K562 (cell line): ENCODE measurements at regions not wholly inside any gene's neighbourhood (a gene's known extent, or its start where the extent isn't known, plus 50 kb on each side); places are given as distances from the start of the nearest gene placed in this dataset.

Source experiments
- ATAC-seq: fragments of 200-7000 bp; cut with Tn5 transposase; 3 replicates; pipeline ENCODE4 v1.9.1; 2020; ENCODE audit warnings: moderate library complexity
- BruUV-seq: library from RNA; stranded (reverse); fragments of 400-500 nt; replicated peaks from 2 replicates; lab custom pipeline; 2021; lab: Mats Ljungman, UMichigan
- CTCF ChIA-PET: fragments of 300-600 bp; formaldehyde crosslinking; extraction: SDS; loops from one replicate; lab custom pipeline; 2021; ENCODE audit warnings: low intra/inter-chr PET ratio; lab: Yijun Ruan, JAX
- POLR2A ChIA-PET: fragments of 300-600, 350-650 bp; sonication (Branson Sonifier 250); formaldehyde crosslinking; extraction: SDS; loops from one replicate; lab custom pipeline; 2021; ENCODE audit warnings: antibody characterized with exemption, inconsistent platforms; lab: Yijun Ruan, JAX
- DNase-seq, 4 experiments: peaks; one replicate each; pipeline versions ENCODE4 v3.0.0 to v3.0.0-alpha.2; 2011 to 2018; ENCODE audit warnings: low spot score in 3 of 4, mixed read lengths in 3 of 4; ENCODE audit errors: extremely low read depth in 1 of 4
- FAIRE-seq: peaks from 2 replicates; lab custom pipeline; 2011; peaks lifted over from hg19 to GRCh38; lab: Jason Lieb, UNC
- H2AFZ ChIP-seq: 2 replicates; pipeline ENCODE4 v1.6.0; 2011; ENCODE audit warnings: low read depth, low read length, control low read depth, inconsistent platforms
- H3K27ac ChIP-seq: fragments of 200-600 bp; 3 replicates; pipeline ENCODE4 v1.8.0; 2011; ENCODE audit warnings: low read depth, mild to moderate bottlenecking, control low read depth, inconsistent platforms, low read length, moderate library complexity, mixed read lengths; ENCODE audit errors: extremely low read depth
- H3K27me3 ChIP-seq, 2 experiments: fragments of 300-600 bp in 1 of 2; 2 replicates in 1 of 2; 3 replicates in 1 of 2; pipeline versions ENCODE4 v1.6.0 to v1.8.0; 2011; ENCODE audit warnings: inconsistent platforms in 2 of 2, low read length in 2 of 2, mild to moderate bottlenecking in 1 of 2, mixed read lengths in 1 of 2, moderate library complexity in 1 of 2; ENCODE audit not compliant: control insufficient read depth in 2 of 2, insufficient read depth in 2 of 2
- H3K36me3 ChIP-seq: fragments of 300-600 bp; 3 replicates; pipeline ENCODE4 v1.8.0; 2011; ENCODE audit warnings: mild to moderate bottlenecking, low read length, inconsistent platforms; ENCODE audit not compliant: control insufficient read depth, insufficient read depth
- H3K4me1 ChIP-seq, 2 experiments: fragments of 200-600 bp in 1 of 2; replicated peaks in 1 of 2; 2 replicates in 1 of 2; 3 replicates in 1 of 2; pipeline versions ENCODE4 v1.5.1 to v1.8.0; 2011; ENCODE audit warnings: inconsistent platforms in 2 of 2, low read length in 2 of 2, mild to moderate bottlenecking in 1 of 2, mixed read lengths in 1 of 2, moderate library complexity in 1 of 2; ENCODE audit not compliant: control insufficient read depth in 2 of 2, insufficient read depth in 2 of 2
- H3K4me2 ChIP-seq: 2 replicates; pipeline ENCODE4 v1.6.1; 2011; ENCODE audit warnings: low read length, control low read depth, inconsistent platforms, mixed read lengths; ENCODE audit not compliant: insufficient read depth
- H3K4me3 ChIP-seq: fragments of 200-600 bp; sonication (generic), shearing (Covaris generic); 2 replicates; pipeline ENCODE4 v1.5.1; 2016; ENCODE audit warnings: control low read depth, inconsistent platforms
- H3K79me2 ChIP-seq: fragments of 200-600 bp; 3 replicates; pipeline ENCODE4 v1.8.0; 2011; ENCODE audit warnings: low read length, inconsistent platforms; ENCODE audit not compliant: control insufficient read depth, insufficient read depth
- H3K9ac ChIP-seq, 2 experiments: 2 replicates each; pipeline versions ENCODE4 v1.6.0 to v1.6.1; 2011; ENCODE audit warnings: low read depth in 2 of 2, low read length in 2 of 2, control low read depth in 1 of 2, inconsistent platforms in 1 of 2, mild to moderate bottlenecking in 1 of 2, mixed read lengths in 1 of 2; ENCODE audit not compliant: insufficient read depth in 1 of 2
- H3K9me1 ChIP-seq: one replicate; pipeline ENCODE4 v1.6.0; 2011; ENCODE audit warnings: inconsistent platforms, mild to moderate bottlenecking, low read length, moderate library complexity; ENCODE audit not compliant: control insufficient read depth, insufficient read depth
- H3K9me3 ChIP-seq: replicated peaks from 2 replicates; pipeline ENCODE4 v1.5.1; 2011; ENCODE audit warnings: low read depth, low read length, inconsistent platforms; ENCODE audit not compliant: control insufficient read depth, insufficient read depth
- H4K20me1 ChIP-seq: replicated peaks from 2 replicates; pipeline ENCODE4 v1.6.1; 2011; ENCODE audit warnings: low read length, inconsistent platforms, mixed read lengths; ENCODE audit not compliant: control insufficient read depth, insufficient read depth
- CBX3 ChIP-seq, 2 experiments: IDR thresholded peaks; 1 replicate in 1 of 2; 2 replicates in 1 of 2; pipeline ENCODE4 v1.6.1; 2012; ENCODE audit warnings: inconsistent platforms in 2 of 2, low read length in 2 of 2, borderline replicate concordance in 1 of 2, control low read depth in 1 of 2
- MYC ChIP-seq, 2 experiments: fragments of 250-450 bp in 1 of 2; sonication (Bioruptor Pico) in 1 of 2; IDR thresholded peaks; 2 replicates each; pipeline versions ENCODE4 v1.5.1 to v1.6.1; 2012 to 2021; ENCODE audit warnings: low read depth in 2 of 2, borderline replicate concordance in 1 of 2, improper control_type of control experiment in 1 of 2, low read length in 1 of 2, mild to moderate bottlenecking in 1 of 2, moderate library complexity in 1 of 2
- NCOA1 ChIP-seq: fragments of 450-650 bp; IDR thresholded peaks from 2 replicates; pipeline ENCODE4 v1.6.1; 2016; ENCODE audit warnings: low read depth
- ZKSCAN3 ChIP-seq: fragments of 250-450 bp; sonication (Bioruptor Pico); IDR thresholded peaks from 2 replicates; pipeline ENCODE4 v1.4.0; 2020
- WGBS: fragments of 100-300 bp; shearing (Covaris generic); methylation state at CpG from one replicate; pipeline ENCODE4 v1.1.6; 2016; ENCODE audit warnings: low coverage, mixed read lengths; ENCODE audit not compliant: insufficient coverage; ENCODE audit errors: missing lambda C conversion rate; 5-methylcytosine and 5-hydroxymethylcytosine counted together
- in situ Hi-C: fragments of 300-500 bp; cut with MboI; formaldehyde crosslinking; loops from 4 replicates; pipeline ENCODE4 v1.15.0; 2018; ENCODE audit warnings: inconsistent platforms, mixed read lengths
- intact Hi-C: fragments of 100-400 bp; cut with micrococcal nuclease; formaldehyde crosslinking; loops from 2 replicates; pipeline ENCODE4 v1.14.2; 2022
- TF ChIP-seq, protein P1 (sequence below), 2 experiments: fragments of 450-650 bp; IDR thresholded peaks; 2 replicates each; pipeline ENCODE4 v1.6.1; 2018; ENCODE audit warnings: mild to moderate bottlenecking in 2 of 2, low read depth in 1 of 2; ENCODE audit not compliant: partially characterized antibody in 2 of 2

DNA sequence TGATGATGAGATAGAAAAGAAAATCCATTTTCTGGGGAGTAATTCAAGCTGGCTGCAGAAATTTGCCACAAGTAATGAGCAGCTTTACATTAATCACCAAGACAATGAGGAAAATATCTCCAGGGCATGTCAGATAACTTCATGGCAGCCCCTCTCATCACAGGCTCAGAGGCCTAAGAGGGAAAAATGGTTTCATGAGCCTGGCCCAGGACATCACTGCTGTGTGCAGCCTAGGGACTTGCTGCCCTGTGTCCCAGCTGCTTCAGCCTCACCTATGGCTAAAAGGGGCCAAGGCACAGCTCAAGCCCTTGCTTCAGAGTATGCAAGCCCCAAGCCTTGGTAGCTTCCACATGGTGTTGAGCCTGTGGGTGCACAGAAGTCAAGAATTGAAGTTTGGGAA, 161.7 kb downstream of the OPA1 start:
- H3K9me1 ChIP-seq = no peaks in the 10 kb centered on the region
- no peak overlapping the region for H3K4me2 ChIP-seq
- no peaks in the 10 kb centered on the region for H3K79me2 ChIP-seq
- H3K36me3 ChIP-seq = no peaks in the 10 kb centered on the region
- in situ Hi-C loops = no loop called here
- H3K4me1 ChIP-seq = no peaks in the 10 kb centered on the region
- intact Hi-C loops = no loop called here
- BruUV-seq = no TSS peak
- no peak overlapping the region for H2AFZ ChIP-seq
- H3K9ac ChIP-seq = no peak overlapping the region
- H4K20me1 ChIP-seq = no peaks in the 10 kb centered on the region
- no peaks in the 10 kb centered on the region for H3K9me3 ChIP-seq
- no peaks in the 10 kb centered on the region for H3K27me3 ChIP-seq
- no peak overlapping the region for H3K27ac ChIP-seq
- no peak for FAIRE-seq
- no peak for TF ChIP-seq ZKSCAN3
- no peak for TF ChIP-seq NCOA1
- TF ChIP-seq, all 486 proteins: peak for 0
- H3K4me3 ChIP-seq = no peak overlapping the region
- DNase-seq = no peak
- POLR2A ChIA-PET = interaction anchor here (0.6 to 0.9 kb wide), 2 partner anchors 10 to 18 kb away, joined by 3 to 5 read pairs; no protein-coding TSS in a partner anchor
- CTCF ChIA-PET = no interaction called here
- no peak for ATAC-seq

DNA sequence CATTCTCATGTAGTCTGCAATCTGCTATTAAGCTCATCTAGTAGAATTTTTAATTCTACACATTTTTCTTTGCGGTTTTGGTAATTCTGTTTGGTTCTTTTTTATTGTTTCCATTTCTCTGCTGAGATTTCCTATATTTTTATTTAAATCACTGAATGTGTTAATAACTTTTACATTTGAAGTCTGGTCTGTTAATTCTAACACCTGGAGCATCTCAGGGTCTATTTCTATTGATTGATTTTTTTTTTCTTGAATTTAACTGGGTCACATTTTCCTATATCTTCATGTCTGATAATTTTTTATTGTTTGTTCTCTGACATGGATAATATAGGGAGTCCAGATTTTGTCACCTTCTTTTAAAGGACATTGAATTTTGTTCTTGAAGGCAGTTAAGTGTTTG, 163.5 kb downstream of the OPA1 start:
- Histone ChIP-seq H3K36me3 (no peaks in the 10 kb centered on the region), H2AFZ (no peak overlapping the region), H3K4me2 (no peak overlapping the region), H3K4me1 (no peaks in the 10 kb centered on the region), H4K20me1 (no peaks in the 10 kb centered on the region), H3K9me1 (no peaks in the 10 kb centered on the region), H3K9me3 (no peaks in the 10 kb centered on the region), H3K79me2 (no peaks in the 10 kb centered on the region), H3K27ac (no peak overlapping the region), H3K9ac (no peak overlapping the region), H3K27me3 (no peaks in the 10 kb centered on the region), H3K4me3 (no peak overlapping the region)
- intact Hi-C loops (no loop called here), in situ Hi-C loops (no loop called here)
- peak in 1 of 2 experiments; percentile 43; a peak in 1 of 3 replicates for TF ChIP-seq CBX3 (IDR thresholded peaks at IDR 0.05; ENCODE audit: borderline replicate concordance in 1 of 2, low read length in 2 of 2)
- TF ChIP-seq, protein P1, sequence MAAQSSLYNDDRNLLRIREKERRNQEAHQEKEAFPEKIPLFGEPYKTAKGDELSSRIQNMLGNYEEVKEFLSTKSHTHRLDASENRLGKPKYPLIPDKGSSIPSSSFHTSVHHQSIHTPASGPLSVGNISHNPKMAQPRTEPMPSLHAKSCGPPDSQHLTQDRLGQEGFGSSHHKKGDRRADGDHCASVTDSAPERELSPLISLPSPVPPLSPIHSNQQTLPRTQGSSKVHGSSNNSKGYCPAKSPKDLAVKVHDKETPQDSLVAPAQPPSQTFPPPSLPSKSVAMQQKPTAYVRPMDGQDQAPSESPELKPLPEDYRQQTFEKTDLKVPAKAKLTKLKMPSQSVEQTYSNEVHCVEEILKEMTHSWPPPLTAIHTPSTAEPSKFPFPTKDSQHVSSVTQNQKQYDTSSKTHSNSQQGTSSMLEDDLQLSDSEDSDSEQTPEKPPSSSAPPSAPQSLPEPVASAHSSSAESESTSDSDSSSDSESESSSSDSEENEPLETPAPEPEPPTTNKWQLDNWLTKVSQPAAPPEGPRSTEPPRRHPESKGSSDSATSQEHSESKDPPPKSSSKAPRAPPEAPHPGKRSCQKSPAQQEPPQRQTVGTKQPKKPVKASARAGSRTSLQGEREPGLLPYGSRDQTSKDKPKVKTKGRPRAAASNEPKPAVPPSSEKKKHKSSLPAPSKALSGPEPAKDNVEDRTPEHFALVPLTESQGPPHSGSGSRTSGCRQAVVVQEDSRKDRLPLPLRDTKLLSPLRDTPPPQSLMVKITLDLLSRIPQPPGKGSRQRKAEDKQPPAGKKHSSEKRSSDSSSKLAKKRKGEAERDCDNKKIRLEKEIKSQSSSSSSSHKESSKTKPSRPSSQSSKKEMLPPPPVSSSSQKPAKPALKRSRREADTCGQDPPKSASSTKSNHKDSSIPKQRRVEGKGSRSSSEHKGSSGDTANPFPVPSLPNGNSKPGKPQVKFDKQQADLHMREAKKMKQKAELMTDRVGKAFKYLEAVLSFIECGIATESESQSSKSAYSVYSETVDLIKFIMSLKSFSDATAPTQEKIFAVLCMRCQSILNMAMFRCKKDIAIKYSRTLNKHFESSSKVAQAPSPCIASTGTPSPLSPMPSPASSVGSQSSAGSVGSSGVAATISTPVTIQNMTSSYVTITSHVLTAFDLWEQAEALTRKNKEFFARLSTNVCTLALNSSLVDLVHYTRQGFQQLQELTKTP (IDR thresholded peaks at IDR 0.05; ENCODE audit: low read depth in 1 of 2, partially characterized antibody in 2 of 2) = peak in 1 of 2 experiments; percentile 96
- no peak for TF ChIP-seq MYC (IDR thresholded peaks at IDR 0.05; ENCODE audit: low read depth, low read length)
- TF ChIP-seq MYC (CRISPR knock-in tag; IDR thresholded peaks at IDR 0.05; ENCODE audit: borderline replicate concordance, low read depth) = no peak
- WGBS = 0% methylated on average over 1 of the region's 1 CpG
- DNase-seq (no peak), FAIRE-seq (no peak), ATAC-seq (no peak)
- no TSS peak for BruUV-seq
- ChIA-PET CTCF (no interaction called here), POLR2A (interaction anchor here (0.6 kb wide), 1 partner anchor 566 kb away, joined by 3 read pairs; no protein-coding TSS in a partner anchor)
